Inferior parietal cortex (tissue), 1 donor: ENCODE measurements at regions not wholly inside any gene's neighbourhood (a gene's known extent, or its start where the extent isn't known, plus 50 kb on each side); places are given as distances from the start of the nearest gene placed in this dataset.
A peak's percentile ranks its signal among the peaks of the same experiment; 100 is the strongest.
"Not testable (repeated sequence)": the region's sequence is repeated elsewhere in the genome, so short reads cannot be mapped to it uniquely, and the experiment has no call there.

Experiments
- DNase-seq: peaks from one replicate; pipeline ENCODE4 v3.0.0-alpha.2; 2016; ENCODE audit errors: extremely low spot score

- no peak for DNase-seq
Measured at GRCh38 chr6:170018422-170018935, 267.1 kb downstream of the ERMARD start.

GRCh38 chr6:170017603-170018320 is 266.3 kb downstream of the ERMARD start:
- no peak for DNase-seq

- no peak for DNase-seq
Measured at GRCh38 chr6:170013815-170014214, 262.4 kb downstream of the ERMARD start.

- DNase-seq = no peak
Measured at GRCh38 chr6:170012037-170012330, 260.6 kb downstream of the ERMARD start.

- peak; percentile 25 for DNase-seq
Measured at GRCh38 chr6:170011204-170012036, 260.0 kb downstream of the ERMARD start.

- no peak for DNase-seq
Measured at GRCh38 chr6:170010665-170011203, 259.3 kb downstream of the ERMARD start.

GRCh38 chr6:170008294-170008785 is 256.9 kb downstream of the ERMARD start:
- no peak for DNase-seq

GRCh38 chr6:170007468-170008293 is 256.3 kb downstream of the ERMARD start:
- DNase-seq = no peak

GRCh38 chr6:170006900-170007467 is 255.6 kb downstream of the ERMARD start:
- DNase-seq = no peak

- no peak for DNase-seq
Measured at GRCh38 chr6:170006071-170006899, 254.9 kb downstream of the ERMARD start.

GRCh38 chr6:170005665-170006064 is 254.2 kb downstream of the ERMARD start:
- no peak for DNase-seq

GRCh38 chr6:170004585-170005210 is 253.3 kb downstream of the ERMARD start:
- DNase-seq = no peak

GRCh38 chr6:170003451-170004160 is 252.2 kb downstream of the ERMARD start:
- DNase-seq = no peak

GRCh38 chr6:170003027-170003426 is 251.6 kb downstream of the ERMARD start:
- DNase-seq = no peak

- DNase-seq = not testable (repeated sequence)
Measured at GRCh38 chr6:170001782-170002181, 250.4 kb downstream of the ERMARD start.

GRCh38 chr6:170000071-170000843 is 248.8 kb downstream of the ERMARD start:
- no peak for DNase-seq

GRCh38 chr6:169999367-169999766 is 247.9 kb downstream of the ERMARD start:
- no peak for DNase-seq

GRCh38 chr6:169998457-169998856 is 247.0 kb downstream of the ERMARD start:
- no peak for DNase-seq

GRCh38 chr6:169997930-169998218 is 246.5 kb downstream of the ERMARD start:
- no peak for DNase-seq
